Transverse colon (tissue), 4 donors: ENCODE measurements at regions not wholly inside any gene's neighbourhood (a gene's known extent, or its start where the extent isn't known, plus 50 kb on each side); places are given as distances from the start of the nearest gene placed in this dataset.

Experiments used
- EP300 ChIP-seq: sonication (generic); formaldehyde crosslinking; IDR thresholded peaks from one replicate; pipeline ENCODE4 v1.6.1; 2017; ENCODE audit warnings: antibody characterized with exemption, low read depth
- POLR2A ChIP-seq: fragments of 450-650 bp; IDR thresholded peaks from one replicate; pipeline ENCODE4 v1.6.1; 2016; ENCODE audit warnings: antibody characterized with exemption, mild to moderate bottlenecking, moderate library complexity
- POLR2AphosphoS5 ChIP-seq, 3 donors: sonication (generic); formaldehyde crosslinking; IDR thresholded peaks; one replicate each; pipeline ENCODE4 v1.6.1; 2016; ENCODE audit warnings: antibody characterized with exemption in 3 of 3
- TF ChIP-seq, protein P1 (sequence below), 5 experiments: fragments of 200-600 bp in 3 of 5; fragments of 450-650 bp in 2 of 5; sonication (generic) in 3 of 5; IDR thresholded peaks; 1 replicate in 2 of 5; 2 replicates in 3 of 5; pipeline ENCODE4 v1.5.1; 2016 to 2017; ENCODE audit warnings: antibody characterized with exemption in 5 of 5, inconsistent platforms in 3 of 5, mild to moderate bottlenecking in 2 of 5, moderate library complexity in 1 of 5

DNA sequence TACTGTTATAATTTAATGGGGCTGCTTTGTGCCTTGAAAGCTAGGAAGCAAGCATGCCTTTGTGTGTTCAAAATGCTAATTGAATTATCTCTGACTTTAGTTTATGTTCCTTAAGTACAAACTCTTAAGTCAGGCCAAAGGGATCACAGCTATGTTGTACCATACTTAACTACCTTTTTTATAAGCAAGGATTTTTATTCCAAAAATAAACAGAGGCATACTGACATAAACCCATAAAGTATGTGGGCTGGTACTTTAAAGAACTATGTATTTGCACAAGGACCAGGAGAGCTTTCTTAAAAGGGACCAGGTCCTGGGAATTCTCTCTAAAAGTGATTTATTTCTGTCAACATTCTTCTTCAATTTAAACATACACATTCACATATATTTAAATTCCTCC is 57.8 kb upstream of the HCCS start:
- TF ChIP-seq, protein P1, sequence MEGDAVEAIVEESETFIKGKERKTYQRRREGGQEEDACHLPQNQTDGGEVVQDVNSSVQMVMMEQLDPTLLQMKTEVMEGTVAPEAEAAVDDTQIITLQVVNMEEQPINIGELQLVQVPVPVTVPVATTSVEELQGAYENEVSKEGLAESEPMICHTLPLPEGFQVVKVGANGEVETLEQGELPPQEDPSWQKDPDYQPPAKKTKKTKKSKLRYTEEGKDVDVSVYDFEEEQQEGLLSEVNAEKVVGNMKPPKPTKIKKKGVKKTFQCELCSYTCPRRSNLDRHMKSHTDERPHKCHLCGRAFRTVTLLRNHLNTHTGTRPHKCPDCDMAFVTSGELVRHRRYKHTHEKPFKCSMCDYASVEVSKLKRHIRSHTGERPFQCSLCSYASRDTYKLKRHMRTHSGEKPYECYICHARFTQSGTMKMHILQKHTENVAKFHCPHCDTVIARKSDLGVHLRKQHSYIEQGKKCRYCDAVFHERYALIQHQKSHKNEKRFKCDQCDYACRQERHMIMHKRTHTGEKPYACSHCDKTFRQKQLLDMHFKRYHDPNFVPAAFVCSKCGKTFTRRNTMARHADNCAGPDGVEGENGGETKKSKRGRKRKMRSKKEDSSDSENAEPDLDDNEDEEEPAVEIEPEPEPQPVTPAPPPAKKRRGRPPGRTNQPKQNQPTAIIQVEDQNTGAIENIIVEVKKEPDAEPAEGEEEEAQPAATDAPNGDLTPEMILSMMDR (IDR thresholded peaks at IDR 0.05) = no peak
- TF ChIP-seq POLR2AphosphoS5 (IDR thresholded peaks at IDR 0.05) (no peak), POLR2A (no peak), EP300 (no peak)
